Activated CD4-positive, alpha-beta T cell treated with anti-CD3 and anti-CD28 coated beads, Interleukin-10, Interleukin-2, amounts not matched to agents 100 ng/mL and 50 ng/mL, durations not matched to agents 16 hours and 8 hours (primary cell): ENCODE measurements at regions not wholly inside any gene's neighbourhood (a gene's known extent, or its start where the extent isn't known, plus 50 kb on each side); places are given as distances from the start of the nearest gene placed in this dataset.

Experiments used
- DNase-seq: peaks from one replicate; pipeline ENCODE4 v3.0.0-alpha.2; 2020

DNA sequence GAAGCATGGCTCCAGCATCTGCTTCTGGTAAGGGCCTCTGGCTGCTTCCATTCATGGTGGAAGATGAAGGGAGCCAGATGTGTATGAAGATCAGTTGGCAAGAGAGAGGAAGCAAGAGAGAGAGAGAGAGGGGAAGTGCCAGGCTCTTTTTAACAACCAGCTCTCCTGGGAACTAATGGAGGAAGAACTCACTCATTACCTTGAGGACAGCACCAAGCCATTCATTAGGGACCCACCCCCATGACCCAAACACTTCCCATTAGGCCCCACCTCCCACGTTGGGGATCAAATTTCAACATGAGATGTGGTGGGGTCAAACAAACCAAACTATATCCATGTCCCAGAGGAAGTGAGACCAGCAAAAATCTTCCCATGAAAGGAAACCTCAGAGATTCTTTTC, 124.8 kb upstream of the SIX2 start:
- no peak for DNase-seq

DNA sequence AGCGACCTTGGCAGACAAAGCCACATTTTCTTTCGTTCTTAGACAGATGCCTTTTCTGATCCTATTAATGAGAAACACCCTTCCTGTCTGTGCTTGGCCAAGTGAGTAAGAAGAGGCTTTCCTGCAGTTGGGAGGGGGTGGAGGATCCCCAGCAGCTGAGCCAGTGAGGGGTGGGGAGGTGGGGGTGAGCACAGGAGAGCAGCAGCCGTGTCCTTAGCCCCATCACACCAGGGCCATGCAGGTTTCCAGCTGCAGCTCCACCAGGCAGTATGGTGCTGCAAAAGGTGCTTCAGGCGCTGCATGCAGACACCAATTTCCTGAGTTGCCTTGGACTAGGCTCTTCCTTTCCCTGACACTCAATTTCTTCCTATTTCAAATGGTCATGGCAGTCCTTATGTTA, 123.3 kb upstream of the SIX2 start:
- no peak for DNase-seq

DNA sequence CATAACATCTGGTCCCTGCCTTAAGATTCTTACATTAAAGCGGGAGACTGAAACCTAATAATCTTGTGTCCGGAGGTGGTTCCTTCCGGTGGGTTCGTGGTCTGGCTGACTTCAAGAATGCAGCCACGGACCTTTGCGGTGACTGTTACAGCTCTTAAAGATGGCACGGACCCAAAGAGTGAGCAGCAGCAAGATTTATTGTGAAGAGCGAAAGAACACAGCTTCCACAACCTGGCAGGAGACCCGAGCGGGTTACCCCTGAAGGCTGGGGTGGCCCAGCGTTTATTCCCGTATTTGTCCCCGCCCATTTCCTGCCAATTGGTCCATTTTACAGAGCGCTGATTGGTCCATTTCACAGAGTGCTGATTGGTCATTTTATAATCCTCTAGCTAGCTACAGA, 122.3 kb upstream of the SIX2 start:
- no peak for DNase-seq

DNA sequence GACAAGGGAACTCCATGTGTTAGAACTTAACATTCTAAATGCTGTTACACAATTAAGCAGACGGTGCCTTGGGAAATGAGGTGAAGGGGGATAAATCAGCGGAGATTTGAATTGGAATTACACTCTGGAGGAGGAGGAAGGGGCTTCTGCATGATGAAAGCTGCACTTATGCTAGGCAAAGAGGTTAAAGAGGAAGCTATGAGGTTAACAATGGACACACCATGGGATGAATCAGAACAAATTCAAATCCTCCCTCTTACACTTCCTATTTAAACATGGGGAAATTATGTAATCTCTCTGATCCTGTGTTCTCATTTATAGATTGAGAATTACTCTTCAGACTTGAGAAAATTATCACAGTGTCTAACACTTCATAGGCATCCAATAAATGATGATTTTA, 121.5 kb upstream of the SIX2 start:
- DNase-seq = no peak

- no peak for DNase-seq
Observed at GRCh38 chr2:45128580-45128997, 119.3 kb upstream of the SIX2 start.

DNA sequence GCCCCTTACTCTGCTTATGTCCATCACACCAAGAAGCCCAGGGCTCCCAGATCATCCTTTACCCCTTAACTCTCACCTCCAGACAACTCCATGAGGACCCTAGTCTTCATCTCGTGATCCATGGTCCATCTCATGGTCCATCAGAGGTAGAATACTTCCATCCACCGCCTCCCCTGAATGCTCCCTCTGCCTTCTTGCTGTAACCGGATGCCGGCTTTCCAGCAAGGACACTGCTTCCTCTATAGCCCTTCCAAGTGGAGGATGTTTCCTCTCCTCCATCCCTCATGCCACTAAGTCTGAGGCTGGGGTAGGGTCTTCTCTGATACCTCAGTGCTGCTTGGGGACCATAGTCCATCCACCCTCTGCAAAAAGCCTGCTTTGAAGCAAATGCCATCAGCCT, 118.6 kb upstream of the SIX2 start:
- no peak for DNase-seq

GRCh38 chr2:45127321-45127720, 118.1 kb upstream of the SIX2 start:
- no peak for DNase-seq

- DNase-seq = no peak
Observed at GRCh38 chr2:45125232-45125631, 116.0 kb upstream of the SIX2 start.

DNA sequence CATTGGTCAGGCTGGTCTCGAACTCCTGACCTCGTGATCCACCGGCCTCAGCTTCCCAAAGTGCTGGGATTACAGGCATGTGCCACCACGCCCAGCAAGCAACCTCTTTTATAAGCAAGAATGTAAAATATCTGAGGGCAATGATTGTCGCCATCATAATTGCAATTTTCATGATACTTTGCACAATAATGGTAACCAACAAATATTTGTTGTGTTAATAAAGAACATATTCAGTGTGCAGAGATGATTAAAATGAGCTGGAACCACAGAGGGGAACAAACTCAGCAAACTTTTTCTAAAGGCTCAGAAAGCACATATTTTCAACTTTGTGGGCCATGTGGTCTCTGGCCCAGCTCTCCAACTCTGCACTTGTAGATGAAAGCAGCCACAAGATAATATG, 115.2 kb upstream of the SIX2 start:
- no peak for DNase-seq

- DNase-seq = no peak
Observed at GRCh38 chr2:45123521-45124191, 114.4 kb upstream of the SIX2 start.

DNA sequence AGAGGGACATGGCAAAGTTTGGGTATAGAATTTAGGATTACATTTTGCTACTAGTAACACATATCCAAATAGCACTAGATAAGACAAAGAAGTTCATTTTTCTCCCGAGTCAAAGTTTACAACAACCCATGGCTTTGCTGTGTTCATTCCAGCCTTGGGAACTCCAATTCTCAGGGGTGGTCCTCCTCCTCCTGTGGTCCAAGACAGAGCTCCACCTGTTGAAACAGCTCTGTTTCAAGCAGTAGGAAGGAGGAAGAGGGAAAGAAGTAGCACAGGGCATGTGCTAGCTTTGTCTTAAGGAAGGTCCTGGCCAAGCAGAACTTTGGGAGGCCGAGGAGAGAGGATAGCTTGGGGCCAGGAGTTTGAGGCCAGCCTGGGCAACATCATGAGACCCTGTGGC, 113.8 kb upstream of the SIX2 start:
- DNase-seq = no peak

DNA sequence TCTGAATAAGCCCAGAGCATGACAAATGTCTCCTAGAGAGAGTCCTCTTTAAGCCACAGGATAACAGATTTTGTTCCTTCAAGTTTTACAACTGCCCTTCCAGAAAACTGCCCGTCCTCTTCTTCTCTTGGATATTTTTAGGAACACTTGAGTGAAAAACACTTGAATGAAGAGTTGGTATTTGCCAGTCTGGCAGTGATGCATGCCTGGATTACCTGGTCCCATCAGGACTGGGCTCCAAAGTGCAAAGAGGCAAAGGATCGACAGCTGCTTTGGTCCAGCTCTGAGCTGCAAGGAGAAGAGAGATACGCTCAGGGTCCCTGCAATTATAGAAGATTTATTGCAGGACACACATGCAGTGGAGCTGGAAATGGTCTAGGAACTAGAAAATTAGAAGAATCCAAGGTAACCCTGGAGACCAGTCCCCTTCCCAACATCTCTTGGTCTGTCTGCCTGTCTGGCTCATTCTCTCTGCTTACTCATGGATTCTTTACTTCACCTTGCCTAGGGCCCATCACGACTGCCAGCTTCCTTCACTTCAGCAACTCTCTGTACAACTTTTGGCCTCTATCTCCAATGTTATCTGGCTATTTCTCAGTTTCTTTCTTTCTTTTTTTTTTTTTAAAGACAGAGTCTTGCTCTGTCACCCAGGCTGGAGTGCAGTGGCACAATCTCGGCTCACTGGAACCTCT, 112.1 kb upstream of the SIX2 start:
- no peak for DNase-seq

GRCh38 chr2:45120546-45120945, 111.3 kb upstream of the SIX2 start:
- DNase-seq = no peak

DNA sequence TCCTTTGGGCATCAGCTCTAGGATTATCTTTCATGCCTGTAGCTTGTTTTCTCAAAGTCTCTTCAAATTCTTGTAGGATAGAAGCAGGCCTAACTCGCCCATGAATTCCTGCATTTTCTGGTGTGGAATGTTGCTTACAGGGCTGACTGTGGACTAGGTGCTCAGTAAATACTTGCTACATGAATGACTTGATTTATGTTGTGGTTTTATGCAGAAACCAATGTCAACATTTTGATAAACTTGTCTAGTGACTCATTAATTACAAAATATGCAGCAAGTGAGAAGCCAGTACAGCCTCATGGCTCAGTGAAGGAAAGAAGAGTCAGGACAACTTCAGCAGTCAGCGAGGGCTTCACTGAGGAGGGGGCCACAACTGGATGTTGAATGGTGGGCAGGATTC, 110.6 kb upstream of the SIX2 start:
- DNase-seq = no peak

GRCh38 chr2:45119038-45119437, 109.8 kb upstream of the SIX2 start:
- no peak for DNase-seq

- no peak for DNase-seq
Observed at GRCh38 chr2:45117383-45117782, 108.1 kb upstream of the SIX2 start.

DNA sequence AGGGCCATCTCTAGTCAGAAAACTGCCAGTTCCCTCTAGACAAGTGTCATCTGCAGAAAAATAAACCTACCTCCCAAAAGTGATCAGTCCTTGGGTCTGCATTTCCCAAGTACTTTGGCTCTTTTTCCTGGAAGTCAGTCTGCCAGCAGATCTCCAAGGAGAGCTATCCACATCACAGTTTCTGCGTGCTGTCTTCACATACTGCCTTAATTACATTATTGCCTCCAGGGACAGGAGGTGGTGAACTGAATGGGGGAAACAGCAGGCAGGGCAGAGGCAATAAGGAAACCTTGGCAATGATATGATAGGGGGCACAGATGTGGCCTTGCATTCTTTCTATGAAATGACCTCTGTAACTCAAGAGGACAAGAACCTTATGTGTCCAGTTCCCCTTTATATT, 105.9 kb upstream of the SIX2 start:
- DNase-seq = no peak

GRCh38 chr2:45114221-45114955, 105.1 kb upstream of the SIX2 start:
- DNase-seq = no peak

DNA sequence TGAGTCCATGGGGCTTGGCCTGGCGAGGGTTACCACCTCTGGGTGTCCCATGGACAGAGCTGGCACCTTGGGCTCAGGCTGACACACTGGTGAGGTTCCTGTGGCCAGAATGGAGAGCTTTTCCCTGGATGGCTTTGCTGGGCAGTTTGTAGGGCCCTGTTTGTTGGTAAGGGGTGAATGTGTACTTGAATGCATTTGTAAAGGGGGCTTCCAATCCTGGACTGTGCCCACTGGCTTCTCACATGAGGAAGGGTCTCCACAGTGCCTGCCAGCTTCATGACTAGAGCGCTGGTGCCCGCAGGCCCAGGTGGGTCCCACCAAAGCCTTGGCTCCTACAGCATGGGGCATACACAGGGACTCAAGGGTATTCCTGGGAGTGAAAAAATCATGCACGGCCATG, 103.5 kb upstream of the SIX2 start:
- no peak for DNase-seq

DNA sequence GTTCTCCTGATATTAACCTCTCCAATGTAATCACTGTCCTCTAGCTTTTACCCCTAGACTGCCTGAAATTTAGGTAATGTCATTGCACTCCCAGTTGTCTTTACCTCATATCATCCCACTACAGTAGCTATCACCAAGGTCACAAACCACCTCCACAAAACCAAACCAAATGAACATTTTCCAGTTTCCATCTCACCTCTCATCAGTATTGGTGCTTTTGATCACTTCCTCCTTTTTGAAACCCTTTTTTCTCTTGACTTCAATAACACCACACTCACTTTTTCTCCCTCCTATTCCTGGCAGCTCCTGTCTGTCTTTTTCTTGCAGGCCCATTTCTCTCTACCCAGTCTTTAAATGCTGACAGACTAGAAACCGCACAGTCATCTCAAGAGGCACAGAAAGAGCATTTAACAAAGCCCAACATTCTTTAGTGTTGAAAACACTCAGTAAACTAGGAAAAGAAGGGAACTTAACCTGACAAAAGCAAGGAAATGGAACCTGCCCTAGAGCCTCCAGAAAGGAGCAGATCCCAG, 95.9 kb upstream of the SIX2 start:
- no peak for DNase-seq

DNA sequence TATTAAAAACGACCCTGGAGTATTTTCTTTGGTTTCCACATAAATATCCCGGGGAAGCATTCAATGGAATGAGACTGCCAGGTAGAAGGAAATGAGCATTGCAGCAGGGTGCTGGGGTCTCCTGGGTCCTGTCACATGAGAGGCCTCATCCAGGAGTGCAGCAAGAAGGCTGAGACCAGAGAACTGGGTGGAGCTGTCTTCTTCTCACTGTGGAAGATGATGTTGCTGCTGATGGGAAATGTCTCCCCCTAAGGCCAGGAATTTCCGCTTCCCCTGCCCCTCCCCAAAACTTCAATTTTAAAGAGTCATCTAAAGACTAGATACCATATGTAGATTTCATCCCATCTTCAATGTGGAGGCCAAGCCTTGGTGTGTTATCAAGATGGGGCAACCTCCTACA, 95.2 kb upstream of the SIX2 start:
- DNase-seq = no peak

GRCh38 chr2:45103351-45104345, 94.4 kb upstream of the SIX2 start:
- no peak for DNase-seq
